SK-N-SH treated with all-trans-retinoic acid at 6 μM for 48 hours (cell line): ENCODE measurements at regions not wholly inside any gene's neighbourhood (a gene's known extent, or its start where the extent isn't known, plus 50 kb on each side); places are given as distances from the start of the nearest gene placed in this dataset.

Experiments used
- ATAC-seq: fragments of 200-7000 bp; cut with Tn5 transposase; 3 replicates; pipeline ENCODE4 v1.9.1; 2020; ENCODE audit warnings: mild to moderate bottlenecking, moderate library complexity
- ARNTL ChIP-seq: fragments of 450-650 bp; formaldehyde crosslinking; IDR thresholded peaks from 2 replicates; pipeline ENCODE4 v1.5.0; 2020; ENCODE audit warnings: low read depth, mild to moderate bottlenecking, moderate library complexity, borderline replicate concordance
- BACH2 ChIP-seq: fragments of 250-450 bp; sonication (Bioruptor Pico); IDR thresholded peaks from 2 replicates; pipeline ENCODE4 v1.9.0; 2021; ENCODE audit warnings: mild to moderate bottlenecking, borderline replicate concordance
- CSDC2 ChIP-seq: fragments of 250-450 bp; sonication (Bioruptor Pico); IDR thresholded peaks from 2 replicates; pipeline ENCODE4 v1.5.0; 2020; ENCODE audit warnings: mild to moderate bottlenecking, moderate library complexity
- CSRNP3 ChIP-seq: fragments of 250-450 bp; sonication (Bioruptor Pico); IDR thresholded peaks from 2 replicates; pipeline ENCODE4 v1.5.1; 2021; ENCODE audit warnings: mild to moderate bottlenecking, moderate library complexity
- ESRRG ChIP-seq: fragments of 250-450 bp; sonication (Bioruptor Pico); IDR thresholded peaks from 2 replicates; pipeline ENCODE4 v1.6.1; 2021; ENCODE audit warnings: mild to moderate bottlenecking
- GLIS3 ChIP-seq: fragments of 250-450 bp; sonication (Bioruptor Pico); IDR thresholded peaks from 2 replicates; pipeline ENCODE4 v1.5.0; 2020; ENCODE audit warnings: mild to moderate bottlenecking, moderate library complexity
- ISL1 ChIP-seq: fragments of 250-450 bp; sonication (Bioruptor Pico); IDR thresholded peaks from 2 replicates; pipeline ENCODE4 v2.1.2; 2022; ENCODE audit warnings: mild to moderate bottlenecking, moderate library complexity
- OSR1 ChIP-seq: fragments of 250-450 bp; sonication (Bioruptor Pico); IDR thresholded peaks from 2 replicates; pipeline ENCODE4 v1.8.0; 2022; ENCODE audit warnings: moderate library complexity, mild to moderate bottlenecking, inconsistent platforms
- PATZ1 ChIP-seq: fragments of 250-450 bp; sonication (Bioruptor Pico); IDR thresholded peaks from 2 replicates; pipeline ENCODE4 v1.8.0; 2020; ENCODE audit warnings: mild to moderate bottlenecking, moderate library complexity, borderline replicate concordance
- POU6F1 ChIP-seq: fragments of 250-450 bp; sonication (Bioruptor Pico); IDR thresholded peaks from 2 replicates; pipeline ENCODE4 v1.8.0; 2021; ENCODE audit warnings: low read depth, mild to moderate bottlenecking, moderate library complexity, borderline replicate concordance
- PPARA ChIP-seq: fragments of 250-450 bp; sonication (Bioruptor Pico); IDR thresholded peaks from 2 replicates; pipeline ENCODE4 v1.5.0; 2020; ENCODE audit warnings: mild to moderate bottlenecking, borderline replicate concordance
- TOX ChIP-seq: fragments of 250-450 bp; sonication (Bioruptor Pico); IDR thresholded peaks from 2 replicates; pipeline ENCODE4 v1.8.0; 2021; ENCODE audit warnings: mild to moderate bottlenecking, moderate library complexity, borderline replicate concordance
- TSHZ2 ChIP-seq: fragments of 250-450 bp; sonication (Bioruptor Pico); IDR thresholded peaks from 2 replicates; pipeline ENCODE4 v1.5.0; 2020; ENCODE audit warnings: mild to moderate bottlenecking, moderate library complexity
- ZFP3 ChIP-seq: fragments of 250-450 bp; sonication (Bioruptor Pico); IDR thresholded peaks from 2 replicates; pipeline ENCODE4 v1.5.0; 2020; ENCODE audit warnings: mild to moderate bottlenecking, moderate library complexity
- ZFP30 ChIP-seq: fragments of 450-650 bp; formaldehyde crosslinking; IDR thresholded peaks from 2 replicates; pipeline ENCODE4 v1.5.0; 2022; ENCODE audit warnings: mild to moderate bottlenecking, moderate library complexity
- ZNF565 ChIP-seq: fragments of 450-650 bp; formaldehyde crosslinking; conservative IDR thresholded peaks from 2 replicates; pipeline ENCODE4 v1.5.0; 2020; ENCODE audit warnings: low read depth, mild to moderate bottlenecking, moderate library complexity
- ZNF70 ChIP-seq: fragments of 450-650 bp; formaldehyde crosslinking; IDR thresholded peaks from 2 replicates; pipeline ENCODE4 v1.5.0; 2020; ENCODE audit warnings: mild to moderate bottlenecking, moderate library complexity
- ZNF8 ChIP-seq: fragments of 450-650 bp; formaldehyde crosslinking; IDR thresholded peaks from 2 replicates; pipeline ENCODE4 v1.5.0; 2020; ENCODE audit warnings: mild to moderate bottlenecking, moderate library complexity

GRCh38 chr18:68475883-68476282, 239.0 kb downstream of the TMX3 start:
- no peak for ATAC-seq

GRCh38 chr18:68472701-68473295, 242.1 kb downstream of the TMX3 start:
- no peak for TF ChIP-seq ISL1 (CRISPR knock-in tag)
- no peak for TF ChIP-seq ZNF565 (CRISPR knock-in tag)
- no peak for TF ChIP-seq POU6F1
- TF ChIP-seq OSR1 = no peak
- TF ChIP-seq CSRNP3 (CRISPR knock-in tag) = no peak
- TF ChIP-seq CSDC2 (CRISPR knock-in tag) = no peak
- ATAC-seq = no peak

More at GRCh38 chr18:68475883-68476282, 239.0 kb downstream of the TMX3 start:
- TF ChIP-seq ESRRG (CRISPR knock-in tag) (no peak), OSR1 (no peak), ISL1 (CRISPR knock-in tag) (no peak), PATZ1 (CRISPR knock-in tag) (no peak), ZNF70 (no peak)
- TF ChIP-seq, all 23 proteins: peak for 0

- ATAC-seq = no peak
- TF ChIP-seq ISL1 (CRISPR knock-in tag) = no peak
- no peak for TF ChIP-seq ZNF70
- no peak for TF ChIP-seq ZNF8 (CRISPR knock-in tag)
- TF ChIP-seq BACH2 (CRISPR knock-in tag) = no peak
- no peak for TF ChIP-seq PATZ1 (CRISPR knock-in tag)
- no peak for TF ChIP-seq TSHZ2
- no peak for TF ChIP-seq PPARA (CRISPR knock-in tag)
- TF ChIP-seq TOX = no peak
- TF ChIP-seq CSDC2 (CRISPR knock-in tag) = no peak
- TF ChIP-seq ZFP3 = no peak
- no peak for TF ChIP-seq ZFP30 (CRISPR knock-in tag)
- no peak for TF ChIP-seq ZNF565 (CRISPR knock-in tag)
- TF ChIP-seq OSR1 = no peak
- no peak for TF ChIP-seq ARNTL (CRISPR knock-in tag)
Measured at GRCh38 chr18:68469049-68469625, 245.8 kb downstream of the TMX3 start.

GRCh38 chr18:68467957-68468356, 247.0 kb downstream of the TMX3 start:
- peak; percentile 59; the same call in 2 of the 3 replicates for ATAC-seq
- TF ChIP-seq OSR1 = no peak
- 0 out of 2 replicates have a peak, but pooled peaks have one; percentile 12 for TF ChIP-seq GLIS3 (CRISPR knock-in tag)
- TF ChIP-seq ISL1 (CRISPR knock-in tag) = peak; percentile 40; the same call in 1 of the 2 replicates
- no peak for TF ChIP-seq POU6F1
